ENCODE measurements at regions not wholly inside any gene's neighbourhood (a gene's known extent, or its start where the extent isn't known, plus 50 kb on each side); places are given as distances from the start of the nearest gene placed in this dataset.

DNA sequence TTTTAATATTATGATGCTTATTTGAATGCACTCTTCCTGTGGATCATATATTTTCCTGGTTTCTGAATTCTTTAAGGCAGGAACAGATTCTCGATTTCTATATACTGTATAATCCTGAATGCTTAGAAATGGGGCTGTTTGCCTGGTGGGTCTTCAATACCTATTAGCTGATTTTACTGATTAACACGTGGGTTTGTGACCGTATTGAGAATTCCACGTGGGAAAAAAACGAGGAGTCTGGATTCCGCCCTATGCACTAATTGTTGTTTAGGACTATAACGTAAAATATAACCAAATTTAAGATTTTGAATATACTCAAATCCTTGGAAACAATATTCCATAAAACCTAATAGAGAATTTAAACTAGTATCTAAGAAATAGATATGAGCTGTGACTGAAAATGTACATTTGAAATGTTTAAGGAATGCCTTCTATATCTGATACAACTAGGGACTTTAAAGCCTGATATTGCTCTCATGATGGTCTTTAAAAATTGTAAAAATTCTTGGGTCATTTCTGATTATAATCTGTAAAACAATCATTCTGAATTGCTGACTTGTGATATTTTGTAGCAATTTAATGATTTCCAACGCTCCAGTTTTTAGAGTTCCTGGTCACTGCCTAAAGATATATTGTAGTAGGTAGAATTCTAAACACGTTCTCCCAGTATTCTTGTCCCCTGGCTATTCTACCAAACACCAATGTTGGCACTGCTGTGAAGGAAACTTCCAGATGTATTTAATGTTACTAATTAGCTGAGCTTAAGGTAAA, 93.6 kb upstream of the NOX3 start:
- Histone ChIP-seq H3K27ac (no peak overlapping the region), H3K9me3 (no peaks in the 10 kb centered on the region), H3K36me3 (no peaks in the 10 kb centered on the region), H3K27me3 (no peaks in the 10 kb centered on the region), H3K4me3 (no peak overlapping the region), H3K4me1 (no peaks in the 10 kb centered on the region)
- TF ChIP-seq, protein P1, sequence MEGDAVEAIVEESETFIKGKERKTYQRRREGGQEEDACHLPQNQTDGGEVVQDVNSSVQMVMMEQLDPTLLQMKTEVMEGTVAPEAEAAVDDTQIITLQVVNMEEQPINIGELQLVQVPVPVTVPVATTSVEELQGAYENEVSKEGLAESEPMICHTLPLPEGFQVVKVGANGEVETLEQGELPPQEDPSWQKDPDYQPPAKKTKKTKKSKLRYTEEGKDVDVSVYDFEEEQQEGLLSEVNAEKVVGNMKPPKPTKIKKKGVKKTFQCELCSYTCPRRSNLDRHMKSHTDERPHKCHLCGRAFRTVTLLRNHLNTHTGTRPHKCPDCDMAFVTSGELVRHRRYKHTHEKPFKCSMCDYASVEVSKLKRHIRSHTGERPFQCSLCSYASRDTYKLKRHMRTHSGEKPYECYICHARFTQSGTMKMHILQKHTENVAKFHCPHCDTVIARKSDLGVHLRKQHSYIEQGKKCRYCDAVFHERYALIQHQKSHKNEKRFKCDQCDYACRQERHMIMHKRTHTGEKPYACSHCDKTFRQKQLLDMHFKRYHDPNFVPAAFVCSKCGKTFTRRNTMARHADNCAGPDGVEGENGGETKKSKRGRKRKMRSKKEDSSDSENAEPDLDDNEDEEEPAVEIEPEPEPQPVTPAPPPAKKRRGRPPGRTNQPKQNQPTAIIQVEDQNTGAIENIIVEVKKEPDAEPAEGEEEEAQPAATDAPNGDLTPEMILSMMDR (IDR thresholded peaks at IDR 0.05): no peak
- no peak for TF ChIP-seq POLR2A (IDR thresholded peaks at IDR 0.05)
- DNase-seq (no peak), ATAC-seq (no peak)
- 67% methylated on average over 9 of the region's 9 CpGs for WGBS (ENCODE audit: insufficient coverage, low coverage, low lambda C conversion rate, missing lambda C conversion rate)
- intact Hi-C loops (cut with DNase I): no loop called here

DNA sequence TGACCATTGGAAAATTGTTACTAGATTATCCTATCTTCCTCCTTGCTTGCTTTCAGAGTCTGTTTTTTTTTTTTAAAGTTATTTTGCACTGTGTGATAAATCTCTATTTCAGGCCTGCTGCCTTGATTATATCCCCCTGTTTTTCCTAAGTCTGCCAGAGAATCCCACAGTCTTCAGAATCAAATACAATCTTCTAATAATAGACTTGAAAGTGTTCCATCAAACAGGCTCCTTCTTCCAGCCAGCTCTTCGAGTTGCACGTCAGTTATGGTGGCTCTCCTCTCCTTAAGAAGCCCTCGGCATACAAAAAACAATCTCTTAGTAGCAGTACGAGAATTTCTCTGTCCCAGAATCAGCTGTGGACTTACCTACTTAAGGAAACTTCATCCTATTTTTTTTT, 92.9 kb upstream of the NOX3 start:
- intact Hi-C loops (cut with DNase I): no loop called here
- 60% methylated on average over 4 of the region's 4 CpGs for WGBS (ENCODE audit: insufficient coverage, low coverage, low lambda C conversion rate, missing lambda C conversion rate)
- no peaks in the 10 kb centered on the region for H3K36me3 ChIP-seq

DNA sequence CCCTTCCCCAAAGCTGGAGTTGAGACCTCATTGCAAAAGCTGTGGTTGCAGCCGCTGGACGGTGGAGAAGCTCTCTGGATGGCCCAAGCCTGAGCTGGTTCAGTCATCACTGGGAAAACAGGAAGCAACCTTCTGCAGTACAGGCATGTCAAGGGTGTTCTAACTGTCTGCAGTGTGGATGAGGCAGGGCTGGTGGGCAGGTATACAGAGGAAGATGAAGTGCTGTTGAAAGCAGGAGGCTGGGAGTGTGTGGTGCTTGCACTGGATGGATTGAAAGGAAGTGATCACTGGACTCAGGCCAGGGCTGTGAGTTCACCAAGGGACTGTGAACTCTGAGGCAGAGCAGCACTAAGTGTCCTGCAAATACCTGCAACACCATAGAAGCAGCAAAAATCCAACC, 89.0 kb upstream of the NOX3 start:
- H3K4me3 ChIP-seq: no peak overlapping the region
- intact Hi-C loops (cut with DNase I): no loop called here
- WGBS (ENCODE audit: insufficient coverage, low coverage, low lambda C conversion rate, missing lambda C conversion rate): 77% methylated on average over 2 of the region's 2 CpGs
- H3K9me3 ChIP-seq: no peaks in the 10 kb centered on the region
- no peaks in the 10 kb centered on the region for H3K27me3 ChIP-seq
- H3K27ac ChIP-seq: no peak overlapping the region
- H3K36me3 ChIP-seq: no peaks in the 10 kb centered on the region
- ATAC-seq (peak; percentile 18 to 51 (median 38)), DNase-seq (peak in 1 of 3 donors; percentile 45)
- H3K4me1 ChIP-seq: no peaks in the 10 kb centered on the region
- TF ChIP-seq, protein P1 (IDR thresholded peaks at IDR 0.05): no peak
- no peak for TF ChIP-seq POLR2A (IDR thresholded peaks at IDR 0.05)

More for the DNA sequence above, 92.9 kb upstream of the NOX3 start:
- no peaks in the 10 kb centered on the region for H3K27me3 ChIP-seq
- ATAC-seq (no peak), DNase-seq (no peak)
- no peak overlapping the region for H3K27ac ChIP-seq
- no peaks in the 10 kb centered on the region for H3K4me1 ChIP-seq
- TF ChIP-seq, protein P1 (IDR thresholded peaks at IDR 0.05): no peak
- TF ChIP-seq POLR2A (IDR thresholded peaks at IDR 0.05): no peak
- no peaks in the 10 kb centered on the region for H3K9me3 ChIP-seq
- H3K4me3 ChIP-seq: no peak overlapping the region

GRCh38 chr6:155543166-155543847, 87.7 kb upstream of the NOX3 start:
- ATAC-seq (no peak), DNase-seq (no peak)
- 43% methylated on average over 6 of the region's 6 CpGs for WGBS (ENCODE audit: insufficient coverage, low coverage, low lambda C conversion rate, missing lambda C conversion rate)
- Histone ChIP-seq H3K9me3 (no peaks in the 10 kb centered on the region), H3K4me3 (no peak overlapping the region), H3K27me3 (no peaks in the 10 kb centered on the region), H3K27ac (no peak overlapping the region), H3K4me1 (no peaks in the 10 kb centered on the region), H3K36me3 (no peaks in the 10 kb centered on the region)
- TF ChIP-seq, protein P1 (IDR thresholded peaks at IDR 0.05): no peak
- no peak for TF ChIP-seq POLR2A (IDR thresholded peaks at IDR 0.05)
- intact Hi-C loops (cut with DNase I): no loop called here
